ENCODE measurements at regions not wholly inside any gene's neighbourhood (a gene's known extent, or its start where the extent isn't known, plus 50 kb on each side); places are given as distances from the start of the nearest gene placed in this dataset.

- TF ChIP-seq CTCF (IDR thresholded peaks at IDR 0.05) (no peak), EZH2 (IDR thresholded peaks at IDR 0.05; ENCODE audit: borderline replicate concordance, insufficient read depth, low read depth, low read length, poor library complexity, severe bottlenecking) (no peak)
These were observed 384.8 kb downstream of the PRR16 start for GRCh38 chr5:120848883-120849282.

All from B cell (primary cell).